Neural progenitor cell (in vitro differentiated cells): ENCODE measurements at regions not wholly inside any gene's neighbourhood (a gene's known extent, or its start where the extent isn't known, plus 50 kb on each side); places are given as distances from the start of the nearest gene placed in this dataset.

Source experiments
- EZH2 ChIP-seq: fragments of 200-600 bp; sonication (generic); IDR thresholded peaks from 2 replicates; pipeline ENCODE4 v1.6.1; 2017; ENCODE audit warnings: antibody characterized with exemption, mild to moderate bottlenecking, moderate library complexity
- EZH2phosphoT487 ChIP-seq: fragments of 200-600 bp; sonication (generic); IDR thresholded peaks from 2 replicates; pipeline ENCODE4 v1.6.1; 2017; ENCODE audit warnings: antibody characterized with exemption
- TF ChIP-seq, protein P1 (sequence below): fragments of 200-600 bp; sonication (generic); IDR thresholded peaks from 2 replicates; pipeline ENCODE4 v1.5.1; 2017; ENCODE audit warnings: antibody characterized with exemption, mild to moderate bottlenecking

DNA sequence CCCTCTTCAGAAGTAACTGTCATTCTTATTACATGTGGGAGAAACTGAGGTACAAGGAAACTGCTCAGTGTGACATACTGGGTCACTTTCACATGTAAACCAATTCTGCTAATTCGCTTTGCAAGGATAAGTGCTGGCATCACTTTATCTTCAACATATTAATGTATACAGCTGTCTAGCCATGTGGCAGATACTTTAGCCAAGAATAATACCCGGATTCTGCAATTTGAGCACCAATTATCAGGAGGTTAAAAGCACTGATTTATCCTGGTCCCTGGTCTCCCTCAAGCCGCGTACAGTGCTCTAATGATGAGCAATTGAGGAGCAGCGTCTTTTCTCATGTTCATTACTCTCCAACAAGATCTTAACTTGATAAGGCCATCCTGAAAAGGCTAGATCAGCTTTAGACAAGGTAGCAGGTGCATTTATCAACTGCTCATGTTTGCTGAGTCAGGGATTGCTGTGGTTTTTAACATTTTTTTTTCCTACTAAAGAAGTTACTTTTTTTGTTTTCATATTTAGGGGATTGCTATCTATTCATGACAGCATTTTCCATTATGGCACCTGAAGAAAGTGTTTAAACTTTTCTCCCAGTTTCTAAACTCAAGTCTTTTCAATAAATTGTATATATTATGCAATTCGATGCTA, 1066.3 kb upstream of the MAP3K7 start:
- TF ChIP-seq, protein P1, sequence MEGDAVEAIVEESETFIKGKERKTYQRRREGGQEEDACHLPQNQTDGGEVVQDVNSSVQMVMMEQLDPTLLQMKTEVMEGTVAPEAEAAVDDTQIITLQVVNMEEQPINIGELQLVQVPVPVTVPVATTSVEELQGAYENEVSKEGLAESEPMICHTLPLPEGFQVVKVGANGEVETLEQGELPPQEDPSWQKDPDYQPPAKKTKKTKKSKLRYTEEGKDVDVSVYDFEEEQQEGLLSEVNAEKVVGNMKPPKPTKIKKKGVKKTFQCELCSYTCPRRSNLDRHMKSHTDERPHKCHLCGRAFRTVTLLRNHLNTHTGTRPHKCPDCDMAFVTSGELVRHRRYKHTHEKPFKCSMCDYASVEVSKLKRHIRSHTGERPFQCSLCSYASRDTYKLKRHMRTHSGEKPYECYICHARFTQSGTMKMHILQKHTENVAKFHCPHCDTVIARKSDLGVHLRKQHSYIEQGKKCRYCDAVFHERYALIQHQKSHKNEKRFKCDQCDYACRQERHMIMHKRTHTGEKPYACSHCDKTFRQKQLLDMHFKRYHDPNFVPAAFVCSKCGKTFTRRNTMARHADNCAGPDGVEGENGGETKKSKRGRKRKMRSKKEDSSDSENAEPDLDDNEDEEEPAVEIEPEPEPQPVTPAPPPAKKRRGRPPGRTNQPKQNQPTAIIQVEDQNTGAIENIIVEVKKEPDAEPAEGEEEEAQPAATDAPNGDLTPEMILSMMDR: no peak
- TF ChIP-seq EZH2phosphoT487: no peak
- no peak for TF ChIP-seq EZH2
